ENCODE measurements at regions not wholly inside any gene's neighbourhood (a gene's known extent, or its start where the extent isn't known, plus 50 kb on each side); places are given as distances from the start of the nearest gene placed in this dataset.
"Not testable (repeated sequence)": the region's sequence is repeated elsewhere in the genome, so short reads cannot be mapped to it uniquely, and the experiment has no call there.

- no peak overlapping the region for H3K4me3 ChIP-seq (ENCODE audit: low read depth, poor library complexity, severe bottlenecking)
- DNase-seq (ENCODE audit: low spot score in 2 of 2): no peak
- intact Hi-C loops (cut with DNase I; ENCODE audit: low total_unique reads): no loop called here
- TF ChIP-seq POLR2A (IDR thresholded peaks at IDR 0.05): no peak
- TF ChIP-seq CTCF (IDR thresholded peaks at IDR 0.05): no peak
- 65 to 72% methylated on average over 9 of the region's 9 CpGs for WGBS, 2 donors
These were observed 99.3 kb downstream of the CDC14C start for GRCh38 chr7:49023345-49024328.

GRCh38 chr7:49030221-49030620, 105.9 kb downstream of the CDC14C start:
- intact Hi-C loops (cut with DNase I; ENCODE audit: low total_unique reads): no loop called here
- WGBS, 2 donors: 58 to 76% methylated on average over 2 of the region's 2 CpGs
- TF ChIP-seq CTCF (IDR thresholded peaks at IDR 0.05) (no peak), POLR2A (IDR thresholded peaks at IDR 0.05) (no peak)

GRCh38 chr7:49033140-49033539, 108.8 kb downstream of the CDC14C start:
- H3K4me3 ChIP-seq (ENCODE audit: low read depth, poor library complexity, severe bottlenecking); intact Hi-C loops (cut with DNase I; ENCODE audit: low total_unique reads); DNase-seq (ENCODE audit: low spot score in 2 of 2): not testable (repeated sequence)
- 87 to 100% methylated on average over 2 of the region's 2 CpGs for WGBS, 2 donors

More at GRCh38 chr7:49030221-49030620, 105.9 kb downstream of the CDC14C start:
- no peak for DNase-seq (ENCODE audit: low spot score in 2 of 2)
- no peak overlapping the region for H3K4me3 ChIP-seq (ENCODE audit: low read depth, poor library complexity, severe bottlenecking)

GRCh38 chr7:49037346-49038210, 113.2 kb downstream of the CDC14C start:
- no peak overlapping the region for H3K4me3 ChIP-seq (ENCODE audit: low read depth, poor library complexity, severe bottlenecking)
- WGBS, 2 donors: 31 to 32% methylated on average over 2 of the region's 2 CpGs
- no peak for DNase-seq (ENCODE audit: low spot score in 2 of 2)
- no peak for TF ChIP-seq CTCF (IDR thresholded peaks at IDR 0.05)
- TF ChIP-seq POLR2A (IDR thresholded peaks at IDR 0.05): no peak
- intact Hi-C loops (cut with DNase I; ENCODE audit: low total_unique reads): no loop called here

GRCh38 chr7:49038821-49039358, 114.5 kb downstream of the CDC14C start:
- 63 to 94% methylated on average over 1 of the region's 1 CpG for WGBS, 2 donors
- no peak for TF ChIP-seq POLR2A (IDR thresholded peaks at IDR 0.05)
- TF ChIP-seq CTCF (IDR thresholded peaks at IDR 0.05): no peak
- no peak for DNase-seq (ENCODE audit: low spot score in 2 of 2)
- intact Hi-C loops (cut with DNase I; ENCODE audit: low total_unique reads): no loop called here
- no peak overlapping the region for H3K4me3 ChIP-seq (ENCODE audit: low read depth, poor library complexity, severe bottlenecking)

GRCh38 chr7:49060743-49061142, 136.4 kb downstream of the CDC14C start:
- 84 to 91% methylated on average over 3 of the region's 3 CpGs for WGBS, 2 donors

More at GRCh38 chr7:49060743-49061142, 136.4 kb downstream of the CDC14C start:
- H3K4me3 ChIP-seq (ENCODE audit: low read depth, poor library complexity, severe bottlenecking): no peak overlapping the region
- TF ChIP-seq CTCF (IDR thresholded peaks at IDR 0.05) (no peak), POLR2A (IDR thresholded peaks at IDR 0.05) (no peak)
- DNase-seq (ENCODE audit: low spot score in 2 of 2): no peak
- intact Hi-C loops (cut with DNase I; ENCODE audit: low total_unique reads): no loop called here
